Smooth muscle cell (in vitro differentiated cells): ENCODE measurements at regions not wholly inside any gene's neighbourhood (a gene's known extent, or its start where the extent isn't known, plus 50 kb on each side); places are given as distances from the start of the nearest gene placed in this dataset.

Experiments used
- DNase-seq: peaks from one replicate; lab custom pipeline; 2025; ENCODE audit not compliant: unreplicated experiment; lab: John Stamatoyannopoulos, UW
- H2AFZ ChIP-seq: fragments of 200-600 bp; sonication (generic); 2 replicates; pipeline ENCODE4 v1.6.0; 2016; ENCODE audit warnings: antibody characterized with exemption, low read depth, mild to moderate bottlenecking
- H3F3A ChIP-seq: fragments of 200-600 bp; sonication (generic); 2 replicates; pipeline ENCODE4 v1.6.0; 2017; ENCODE audit warnings: antibody characterized with exemption, low read depth
- H3K27ac ChIP-seq: fragments of 200-600 bp; sonication (generic); 2 replicates; pipeline ENCODE4 v1.5.1; 2016; ENCODE audit warnings: low read depth, mild to moderate bottlenecking
- H3K27me3 ChIP-seq: fragments of 200-600 bp; sonication (generic); 2 replicates; pipeline ENCODE4 v1.6.1; 2016; ENCODE audit warnings: low read depth, mild to moderate bottlenecking
- H3K36me3 ChIP-seq: fragments of 200-600 bp; sonication (generic); 2 replicates; pipeline ENCODE4 v1.5.1; 2016; ENCODE audit warnings: low read depth
- H3K4me1 ChIP-seq: fragments of 200-600 bp; sonication (generic); 2 replicates; pipeline ENCODE4 v1.5.1; 2016; ENCODE audit warnings: low read depth
- H3K4me2 ChIP-seq: fragments of 200-600 bp; sonication (generic); 2 replicates; pipeline ENCODE4 v1.6.0; 2016; ENCODE audit warnings: mild to moderate bottlenecking
- H3K4me3 ChIP-seq: fragments of 200-600 bp; sonication (generic); 2 replicates; pipeline ENCODE4 v1.5.1; 2016; ENCODE audit warnings: mild to moderate bottlenecking
- H3K79me2 ChIP-seq: fragments of 200-600 bp; sonication (generic); 2 replicates; pipeline ENCODE4 v1.6.0; 2016; ENCODE audit warnings: low read depth, mild to moderate bottlenecking
- H3K9ac ChIP-seq: fragments of 200-600 bp; sonication (generic); 2 replicates; pipeline ENCODE4 v1.6.0; 2016; ENCODE audit warnings: low read depth
- H3K9me3 ChIP-seq: fragments of 200-600 bp; sonication (generic); replicated peaks from 2 replicates; pipeline ENCODE4 v1.5.1; 2016; ENCODE audit warnings: low read depth
- H4K20me1 ChIP-seq: fragments of 200-600 bp; sonication (generic); 2 replicates; pipeline ENCODE4 v1.6.0; 2016; ENCODE audit warnings: low read depth
- WGBS: methylation state at CpG from one replicate; pipeline ENCODE4 v1.1.7; 2016; ENCODE audit warnings: low lambda C conversion rate; 5-methylcytosine and 5-hydroxymethylcytosine counted together
- TF ChIP-seq, protein P1 (sequence below): fragments of 200-600 bp; sonication (generic); IDR thresholded peaks from 2 replicates; pipeline ENCODE4 v1.5.1; 2017; ENCODE audit warnings: borderline replicate concordance, mild to moderate bottlenecking, antibody characterized with exemption; ENCODE audit not compliant: insufficient read depth, poor library complexity, severe bottlenecking

DNA sequence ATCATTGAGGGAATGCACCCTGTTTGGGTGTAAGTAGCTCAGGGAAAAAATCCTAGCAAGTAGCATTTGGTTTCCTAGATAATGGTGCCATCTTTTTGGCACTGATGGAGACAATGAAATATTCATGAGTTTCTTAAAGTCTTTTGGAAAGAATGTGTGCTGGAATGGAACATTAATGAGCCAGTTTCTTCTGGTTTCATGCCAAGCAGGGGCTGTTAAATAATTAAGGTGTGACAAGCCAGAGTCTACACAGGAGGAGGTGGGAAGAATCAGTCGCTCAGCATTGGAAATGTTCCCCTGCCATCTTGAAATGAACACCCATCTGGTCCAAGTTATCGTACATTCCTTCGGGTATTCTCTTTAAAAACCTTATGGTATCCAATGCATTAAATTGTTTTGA, 457.3 kb downstream of the RIT2 start:
- no peak overlapping the region for H3K4me3 ChIP-seq
- no peaks in the 10 kb centered on the region for H3F3A ChIP-seq

DNA sequence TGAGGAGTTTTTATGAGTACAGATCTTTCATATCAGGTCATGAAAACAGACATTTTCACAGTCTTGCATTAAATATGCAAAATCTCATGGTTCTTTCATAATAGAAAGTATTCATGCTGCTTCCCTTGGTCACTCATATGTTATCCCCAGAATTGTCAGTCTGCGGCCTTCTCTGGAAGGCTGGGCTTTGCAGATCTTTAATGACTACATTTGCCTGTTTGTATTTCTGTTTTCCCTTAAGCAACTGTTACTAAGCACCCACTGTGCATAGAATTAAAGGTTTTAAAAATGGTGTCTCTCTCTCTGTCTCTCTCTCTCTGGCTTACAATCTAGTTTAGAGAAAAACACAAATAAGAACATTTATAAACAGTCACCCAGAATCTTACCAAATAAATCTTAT, 456.3 kb downstream of the RIT2 start:
- H3K4me1 ChIP-seq: no peaks in the 10 kb centered on the region
- H3K9ac ChIP-seq: no peak overlapping the region
- no peaks in the 10 kb centered on the region for H4K20me1 ChIP-seq
- no peaks in the 10 kb centered on the region for H3K79me2 ChIP-seq
- H3K9me3 ChIP-seq: no peaks in the 10 kb centered on the region
- no peak overlapping the region for H3K4me2 ChIP-seq
- no peaks in the 10 kb centered on the region for H3K27me3 ChIP-seq
- WGBS: 79% methylated on average over 1 of the region's 1 CpG
- TF ChIP-seq, protein P1, sequence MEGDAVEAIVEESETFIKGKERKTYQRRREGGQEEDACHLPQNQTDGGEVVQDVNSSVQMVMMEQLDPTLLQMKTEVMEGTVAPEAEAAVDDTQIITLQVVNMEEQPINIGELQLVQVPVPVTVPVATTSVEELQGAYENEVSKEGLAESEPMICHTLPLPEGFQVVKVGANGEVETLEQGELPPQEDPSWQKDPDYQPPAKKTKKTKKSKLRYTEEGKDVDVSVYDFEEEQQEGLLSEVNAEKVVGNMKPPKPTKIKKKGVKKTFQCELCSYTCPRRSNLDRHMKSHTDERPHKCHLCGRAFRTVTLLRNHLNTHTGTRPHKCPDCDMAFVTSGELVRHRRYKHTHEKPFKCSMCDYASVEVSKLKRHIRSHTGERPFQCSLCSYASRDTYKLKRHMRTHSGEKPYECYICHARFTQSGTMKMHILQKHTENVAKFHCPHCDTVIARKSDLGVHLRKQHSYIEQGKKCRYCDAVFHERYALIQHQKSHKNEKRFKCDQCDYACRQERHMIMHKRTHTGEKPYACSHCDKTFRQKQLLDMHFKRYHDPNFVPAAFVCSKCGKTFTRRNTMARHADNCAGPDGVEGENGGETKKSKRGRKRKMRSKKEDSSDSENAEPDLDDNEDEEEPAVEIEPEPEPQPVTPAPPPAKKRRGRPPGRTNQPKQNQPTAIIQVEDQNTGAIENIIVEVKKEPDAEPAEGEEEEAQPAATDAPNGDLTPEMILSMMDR: no peak
- no peak overlapping the region for H3K27ac ChIP-seq
- DNase-seq: no peak
- H2AFZ ChIP-seq: no peak overlapping the region
- H3F3A ChIP-seq: no peaks in the 10 kb centered on the region
- H3K36me3 ChIP-seq: no peaks in the 10 kb centered on the region
- no peak overlapping the region for H3K4me3 ChIP-seq

More for the DNA sequence above, 457.3 kb downstream of the RIT2 start:
- 99% methylated on average over 3 of the region's 3 CpGs for WGBS
- Histone ChIP-seq H2AFZ (no peak overlapping the region), H3K4me1 (no peaks in the 10 kb centered on the region), H3K9me3 (no peaks in the 10 kb centered on the region), H3K27me3 (no peaks in the 10 kb centered on the region), H3K4me2 (no peak overlapping the region), H3K79me2 (no peaks in the 10 kb centered on the region), H3K27ac (no peak overlapping the region), H3K36me3 (no peaks in the 10 kb centered on the region), H4K20me1 (no peaks in the 10 kb centered on the region), H3K9ac (no peak overlapping the region)
- TF ChIP-seq, protein P1: no peak
- no peak for DNase-seq

DNA sequence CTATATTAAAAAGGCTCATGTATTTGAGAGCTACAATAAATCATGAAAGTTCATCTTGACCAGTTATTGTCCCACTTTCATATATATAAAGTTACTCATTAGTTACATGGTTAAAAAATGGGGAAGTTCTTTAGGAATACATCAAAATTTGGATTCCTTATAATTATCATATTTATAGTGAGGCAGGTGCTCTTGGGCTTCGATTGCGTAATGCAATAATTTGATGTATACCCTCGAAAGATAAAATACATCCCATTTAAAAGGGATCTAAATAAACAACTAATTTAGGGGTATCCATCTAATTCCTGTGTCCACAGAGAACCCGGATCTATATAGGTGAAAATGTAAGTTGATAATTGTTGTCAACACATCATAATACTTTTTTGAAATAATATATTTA, 444.6 kb downstream of the RIT2 start:
- 93% methylated on average over 4 of the region's 4 CpGs for WGBS
- H3F3A ChIP-seq: no peaks in the 10 kb centered on the region
- TF ChIP-seq, protein P1: no peak

DNA sequence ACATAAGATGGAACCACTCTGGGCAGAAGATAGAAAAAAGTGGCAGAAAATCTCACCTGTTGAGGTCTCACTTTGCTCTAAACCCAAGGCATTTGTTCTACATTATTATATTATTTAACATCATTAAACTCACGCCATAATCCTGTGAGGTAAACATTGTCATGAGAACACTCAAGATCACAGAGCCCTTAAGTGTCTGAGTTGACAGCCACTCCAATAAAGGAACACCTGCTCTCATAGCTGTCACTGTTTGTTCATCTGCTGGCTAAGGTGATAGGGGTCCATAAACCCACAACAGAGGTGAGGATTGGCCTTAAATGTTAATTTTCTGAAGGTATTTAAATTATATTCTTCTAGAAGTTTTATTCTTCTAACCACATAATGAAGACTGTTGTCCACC, 439.7 kb downstream of the RIT2 start:
- Histone ChIP-seq H2AFZ (no peak overlapping the region), H4K20me1 (no peaks in the 10 kb centered on the region), H3F3A (no peaks in the 10 kb centered on the region), H3K9me3 (no peaks in the 10 kb centered on the region), H3K27me3 (no peaks in the 10 kb centered on the region), H3K36me3 (no peaks in the 10 kb centered on the region), H3K4me3 (no peak overlapping the region), H3K4me2 (no peak overlapping the region), H3K4me1 (no peaks in the 10 kb centered on the region), H3K79me2 (no peaks in the 10 kb centered on the region), H3K27ac (no peak overlapping the region), H3K9ac (no peak overlapping the region)
- DNase-seq: no peak
- 96% methylated on average over 1 of the region's 1 CpG for WGBS
- TF ChIP-seq, protein P1: no peak

More for the DNA sequence above, 444.6 kb downstream of the RIT2 start:
- no peak overlapping the region for H2AFZ ChIP-seq
- no peaks in the 10 kb centered on the region for H4K20me1 ChIP-seq
- H3K9me3 ChIP-seq: no peaks in the 10 kb centered on the region
- no peaks in the 10 kb centered on the region for H3K4me1 ChIP-seq
- H3K27me3 ChIP-seq: no peaks in the 10 kb centered on the region
- H3K4me2 ChIP-seq: no peak overlapping the region
- H3K79me2 ChIP-seq: no peaks in the 10 kb centered on the region
- no peak overlapping the region for H3K9ac ChIP-seq
- DNase-seq: no peak
- no peak overlapping the region for H3K4me3 ChIP-seq
- H3K36me3 ChIP-seq: no peaks in the 10 kb centered on the region
- H3K27ac ChIP-seq: no peak overlapping the region
